ENCODE measurements at regions not wholly inside any gene's neighbourhood (a gene's known extent, or its start where the extent isn't known, plus 50 kb on each side); places are given as distances from the start of the nearest gene placed in this dataset.

DNA sequence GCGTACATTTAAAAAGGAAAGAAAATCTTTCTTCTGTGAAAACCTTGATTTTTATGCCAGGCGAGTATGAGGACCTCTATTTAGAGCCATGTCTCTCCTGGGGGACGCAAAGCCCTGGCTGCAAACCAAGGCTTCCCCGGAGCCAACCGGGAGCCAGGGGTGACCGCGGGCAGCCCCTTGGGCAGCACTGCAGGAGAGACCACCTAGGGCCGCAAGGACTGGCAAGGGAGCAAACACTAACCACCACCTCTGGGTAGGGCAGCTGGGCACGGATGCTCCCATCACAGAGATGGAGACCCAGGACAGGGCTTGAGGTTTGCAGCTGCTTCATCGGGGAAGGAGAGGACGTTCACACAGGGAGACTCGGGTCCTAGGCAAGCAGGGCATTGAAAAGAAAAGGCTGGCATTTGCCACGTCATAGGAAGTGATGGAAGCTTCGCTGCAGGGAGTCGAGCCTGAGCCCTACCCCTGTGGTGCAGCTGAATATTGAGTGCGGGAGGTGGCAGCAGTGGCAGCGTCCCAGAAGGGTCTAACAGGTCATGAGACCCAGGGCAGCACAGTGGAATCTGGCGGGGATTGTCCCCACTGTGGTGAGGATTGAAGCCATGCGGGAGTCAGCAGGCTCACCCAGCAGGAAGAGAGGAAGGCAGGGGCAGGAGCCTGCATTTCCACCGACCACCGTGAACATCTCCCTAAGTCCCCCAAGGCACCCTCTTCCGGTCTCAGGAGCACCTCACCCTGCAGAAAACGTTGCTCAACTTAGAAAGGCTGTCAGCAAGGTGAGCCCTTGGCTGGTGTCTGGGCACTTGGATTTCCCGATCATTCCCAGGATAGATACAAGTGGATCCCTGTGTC, 156.2 kb upstream of the CST7 start:
- TF ChIP-seq, protein P1, sequence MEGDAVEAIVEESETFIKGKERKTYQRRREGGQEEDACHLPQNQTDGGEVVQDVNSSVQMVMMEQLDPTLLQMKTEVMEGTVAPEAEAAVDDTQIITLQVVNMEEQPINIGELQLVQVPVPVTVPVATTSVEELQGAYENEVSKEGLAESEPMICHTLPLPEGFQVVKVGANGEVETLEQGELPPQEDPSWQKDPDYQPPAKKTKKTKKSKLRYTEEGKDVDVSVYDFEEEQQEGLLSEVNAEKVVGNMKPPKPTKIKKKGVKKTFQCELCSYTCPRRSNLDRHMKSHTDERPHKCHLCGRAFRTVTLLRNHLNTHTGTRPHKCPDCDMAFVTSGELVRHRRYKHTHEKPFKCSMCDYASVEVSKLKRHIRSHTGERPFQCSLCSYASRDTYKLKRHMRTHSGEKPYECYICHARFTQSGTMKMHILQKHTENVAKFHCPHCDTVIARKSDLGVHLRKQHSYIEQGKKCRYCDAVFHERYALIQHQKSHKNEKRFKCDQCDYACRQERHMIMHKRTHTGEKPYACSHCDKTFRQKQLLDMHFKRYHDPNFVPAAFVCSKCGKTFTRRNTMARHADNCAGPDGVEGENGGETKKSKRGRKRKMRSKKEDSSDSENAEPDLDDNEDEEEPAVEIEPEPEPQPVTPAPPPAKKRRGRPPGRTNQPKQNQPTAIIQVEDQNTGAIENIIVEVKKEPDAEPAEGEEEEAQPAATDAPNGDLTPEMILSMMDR (IDR thresholded peaks at IDR 0.05) = no peak
- no peak for TF ChIP-seq JUN (IDR thresholded peaks at IDR 0.05)
- TF ChIP-seq, protein P2, sequence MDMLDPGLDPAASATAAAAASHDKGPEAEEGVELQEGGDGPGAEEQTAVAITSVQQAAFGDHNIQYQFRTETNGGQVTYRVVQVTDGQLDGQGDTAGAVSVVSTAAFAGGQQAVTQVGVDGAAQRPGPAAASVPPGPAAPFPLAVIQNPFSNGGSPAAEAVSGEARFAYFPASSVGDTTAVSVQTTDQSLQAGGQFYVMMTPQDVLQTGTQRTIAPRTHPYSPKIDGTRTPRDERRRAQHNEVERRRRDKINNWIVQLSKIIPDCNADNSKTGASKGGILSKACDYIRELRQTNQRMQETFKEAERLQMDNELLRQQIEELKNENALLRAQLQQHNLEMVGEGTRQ (IDR thresholded peaks at IDR 0.05) = no peak
- no peak for TF ChIP-seq BHLHE40 (IDR thresholded peaks at IDR 0.05; ENCODE audit: low read depth, low read length)
- TF ChIP-seq, protein P3, sequence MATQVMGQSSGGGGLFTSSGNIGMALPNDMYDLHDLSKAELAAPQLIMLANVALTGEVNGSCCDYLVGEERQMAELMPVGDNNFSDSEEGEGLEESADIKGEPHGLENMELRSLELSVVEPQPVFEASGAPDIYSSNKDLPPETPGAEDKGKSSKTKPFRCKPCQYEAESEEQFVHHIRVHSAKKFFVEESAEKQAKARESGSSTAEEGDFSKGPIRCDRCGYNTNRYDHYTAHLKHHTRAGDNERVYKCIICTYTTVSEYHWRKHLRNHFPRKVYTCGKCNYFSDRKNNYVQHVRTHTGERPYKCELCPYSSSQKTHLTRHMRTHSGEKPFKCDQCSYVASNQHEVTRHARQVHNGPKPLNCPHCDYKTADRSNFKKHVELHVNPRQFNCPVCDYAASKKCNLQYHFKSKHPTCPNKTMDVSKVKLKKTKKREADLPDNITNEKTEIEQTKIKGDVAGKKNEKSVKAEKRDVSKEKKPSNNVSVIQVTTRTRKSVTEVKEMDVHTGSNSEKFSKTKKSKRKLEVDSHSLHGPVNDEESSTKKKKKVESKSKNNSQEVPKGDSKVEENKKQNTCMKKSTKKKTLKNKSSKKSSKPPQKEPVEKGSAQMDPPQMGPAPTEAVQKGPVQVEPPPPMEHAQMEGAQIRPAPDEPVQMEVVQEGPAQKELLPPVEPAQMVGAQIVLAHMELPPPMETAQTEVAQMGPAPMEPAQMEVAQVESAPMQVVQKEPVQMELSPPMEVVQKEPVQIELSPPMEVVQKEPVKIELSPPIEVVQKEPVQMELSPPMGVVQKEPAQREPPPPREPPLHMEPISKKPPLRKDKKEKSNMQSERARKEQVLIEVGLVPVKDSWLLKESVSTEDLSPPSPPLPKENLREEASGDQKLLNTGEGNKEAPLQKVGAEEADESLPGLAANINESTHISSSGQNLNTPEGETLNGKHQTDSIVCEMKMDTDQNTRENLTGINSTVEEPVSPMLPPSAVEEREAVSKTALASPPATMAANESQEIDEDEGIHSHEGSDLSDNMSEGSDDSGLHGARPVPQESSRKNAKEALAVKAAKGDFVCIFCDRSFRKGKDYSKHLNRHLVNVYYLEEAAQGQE (IDR thresholded peaks at IDR 0.05) = no peak
- TF ChIP-seq, protein P4, sequence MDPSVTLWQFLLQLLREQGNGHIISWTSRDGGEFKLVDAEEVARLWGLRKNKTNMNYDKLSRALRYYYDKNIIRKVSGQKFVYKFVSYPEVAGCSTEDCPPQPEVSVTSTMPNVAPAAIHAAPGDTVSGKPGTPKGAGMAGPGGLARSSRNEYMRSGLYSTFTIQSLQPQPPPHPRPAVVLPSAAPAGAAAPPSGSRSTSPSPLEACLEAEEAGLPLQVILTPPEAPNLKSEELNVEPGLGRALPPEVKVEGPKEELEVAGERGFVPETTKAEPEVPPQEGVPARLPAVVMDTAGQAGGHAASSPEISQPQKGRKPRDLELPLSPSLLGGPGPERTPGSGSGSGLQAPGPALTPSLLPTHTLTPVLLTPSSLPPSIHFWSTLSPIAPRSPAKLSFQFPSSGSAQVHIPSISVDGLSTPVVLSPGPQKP (IDR thresholded peaks at IDR 0.05; ENCODE audit: low read depth, low read length) = no peak
- TF ChIP-seq POLR2A (IDR thresholded peaks at IDR 0.05; ENCODE audit: low read length) = no peak

Measured in A549 (cell line).